NCI-H2196 (cell line): ENCODE measurements at regions not wholly inside any gene's neighbourhood (a gene's known extent, or its start where the extent isn't known, plus 50 kb on each side); places are given as distances from the start of the nearest gene placed in this dataset.
"Not testable (repeated sequence)": the region's sequence is repeated elsewhere in the genome, so short reads cannot be mapped to it uniquely, and the experiment has no call there.

Experiments
- DNase-seq: peaks from one replicate; lab custom pipeline; 2025; ENCODE audit not compliant: unreplicated experiment; lab: John Stamatoyannopoulos, UW

- DNase-seq = no peak
These were observed 295.5 kb upstream of the BOD1L1 start for GRCh38 chr4:13922873-13923645.

- DNase-seq = not testable (repeated sequence)
These were observed 297.4 kb upstream of the BOD1L1 start for GRCh38 chr4:13924900-13925299.

GRCh38 chr4:13928214-13928613, 300.7 kb upstream of the BOD1L1 start:
- no peak for DNase-seq

DNA sequence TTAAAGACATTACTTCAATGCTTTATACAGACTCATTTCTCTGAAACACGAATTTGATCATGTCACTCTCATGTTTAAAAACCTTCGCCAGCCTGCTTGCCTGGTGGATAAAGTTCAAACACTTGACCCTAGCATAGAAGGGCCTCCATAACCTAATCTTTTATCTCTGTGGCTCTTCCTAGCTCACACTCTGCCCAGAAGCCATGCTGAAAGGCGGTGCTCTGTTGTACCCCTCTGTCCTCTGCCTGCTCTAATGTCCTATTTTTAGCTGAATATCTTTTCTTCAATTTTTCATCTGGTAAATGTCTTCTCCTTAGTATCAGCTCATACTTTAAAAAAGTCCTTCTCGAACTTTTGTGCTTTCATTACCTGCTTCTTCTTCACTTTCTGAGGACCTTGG, 302.6 kb upstream of the BOD1L1 start:
- no peak for DNase-seq

DNA sequence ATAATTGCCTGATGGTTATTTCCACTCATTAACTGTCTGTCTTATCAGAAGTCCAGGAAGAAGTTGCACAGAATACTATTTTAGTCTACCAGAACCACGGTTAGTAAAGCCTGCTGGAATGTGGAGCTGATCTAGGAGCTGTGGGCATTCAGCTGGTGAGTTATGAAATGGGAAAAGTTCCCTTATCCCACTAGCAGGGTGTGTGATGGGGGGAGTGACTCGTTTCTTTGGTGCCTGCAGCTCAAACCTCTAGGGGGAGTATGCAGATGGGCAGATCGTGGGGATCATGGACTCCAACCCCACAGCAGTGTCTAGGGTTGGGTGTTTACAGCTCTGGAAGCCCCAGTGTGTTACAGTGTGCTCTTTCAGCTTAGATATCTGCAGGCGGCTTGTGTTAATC, 305.7 kb upstream of the BOD1L1 start:
- DNase-seq = no peak

DNA sequence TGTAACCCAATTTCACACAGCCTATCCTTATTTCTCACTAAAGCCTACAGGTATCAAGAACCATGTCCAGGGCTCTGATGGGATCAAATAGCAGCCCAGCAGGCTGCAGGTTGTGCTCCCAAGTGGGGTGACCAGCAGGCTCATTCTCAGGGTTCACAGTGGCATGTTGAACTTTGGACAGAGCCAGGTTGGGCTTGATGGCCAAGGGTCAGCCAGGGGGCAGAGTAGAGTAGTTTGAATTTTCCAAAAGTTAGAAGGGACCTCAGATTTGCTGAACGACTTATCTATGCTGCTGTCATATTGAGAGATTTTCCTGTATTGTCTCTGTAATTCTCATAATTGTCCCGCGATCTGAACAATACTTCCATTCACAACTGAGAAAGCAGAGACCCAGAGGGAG, 310.8 kb upstream of the BOD1L1 start:
- no peak for DNase-seq

DNA sequence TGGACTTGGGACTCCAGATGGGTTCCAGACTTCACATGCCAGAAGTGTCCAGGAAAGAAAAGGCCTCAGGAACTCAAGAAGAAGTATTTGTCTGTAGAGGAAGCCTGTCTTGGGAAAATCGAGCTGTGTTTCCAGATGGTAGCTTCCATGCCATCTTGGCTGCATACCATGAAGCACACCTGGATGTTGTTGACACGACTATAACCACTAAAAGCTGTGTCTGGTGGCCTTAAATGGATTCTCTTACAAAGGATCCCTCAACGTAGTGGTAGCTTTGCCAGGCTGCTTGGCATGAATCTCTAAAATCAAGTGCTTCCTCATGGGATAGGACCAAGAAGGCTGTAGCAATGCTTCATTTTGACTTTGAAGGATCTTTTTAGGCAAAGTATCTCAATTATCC, 313.4 kb upstream of the BOD1L1 start:
- no peak for DNase-seq

DNA sequence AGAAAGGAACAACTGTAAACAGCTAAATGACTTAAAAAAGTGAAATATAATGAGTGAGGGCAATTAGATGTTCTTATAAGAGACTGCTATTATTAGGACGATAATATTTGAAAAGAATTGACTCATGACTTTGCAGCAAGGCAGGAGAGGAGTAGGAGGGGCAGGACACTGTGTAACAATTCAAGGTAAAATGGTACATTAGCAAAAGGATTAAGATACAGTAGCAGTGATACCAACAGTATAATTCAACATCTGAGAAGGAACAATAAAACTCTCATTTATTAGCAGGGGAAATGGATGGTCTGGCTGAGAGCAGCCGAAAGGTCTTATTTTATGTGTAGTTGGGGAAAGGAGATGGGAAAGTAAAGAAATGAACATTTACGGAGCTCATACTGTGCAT, 315.5 kb upstream of the BOD1L1 start:
- no peak for DNase-seq

GRCh38 chr4:13944095-13944511, 316.6 kb upstream of the BOD1L1 start:
- DNase-seq = no peak

DNA sequence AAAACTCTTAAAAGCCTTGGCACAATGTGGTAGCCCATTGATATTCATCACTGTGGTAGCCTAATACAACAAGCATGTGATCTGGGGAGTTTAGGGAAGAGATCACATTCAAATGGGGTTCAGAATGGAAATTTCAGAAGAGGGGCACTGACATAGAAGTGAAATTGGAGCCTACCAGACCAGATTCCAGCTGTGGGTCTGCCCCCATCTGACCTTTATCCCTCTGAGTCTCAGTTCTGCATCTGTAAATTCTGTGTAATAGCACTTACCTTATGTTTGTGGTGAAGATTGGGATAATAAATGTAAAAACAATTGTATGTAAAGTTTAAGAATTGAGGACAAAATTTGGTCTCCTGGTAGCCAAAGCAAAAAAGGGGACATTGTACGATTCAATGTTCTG, 320.4 kb upstream of the BOD1L1 start:
- no peak for DNase-seq

DNA sequence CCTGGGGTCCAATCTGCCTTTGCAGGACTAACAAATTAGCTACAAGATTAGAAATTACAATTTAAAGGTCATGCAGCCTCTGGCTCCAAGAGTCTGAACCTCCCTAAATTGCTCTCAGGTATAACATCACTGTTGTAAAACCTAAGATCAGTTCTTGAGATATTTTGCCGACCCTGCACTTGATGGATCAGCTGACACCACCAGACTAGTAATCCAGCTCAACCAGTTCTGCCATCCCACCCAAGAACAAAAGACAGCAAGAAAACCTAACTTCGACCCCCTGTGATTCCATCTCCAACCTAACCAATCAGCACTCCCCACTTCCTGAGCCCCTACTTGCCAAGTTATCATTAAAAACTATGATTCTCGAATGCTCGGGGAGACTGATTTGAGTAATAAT, 323.0 kb upstream of the BOD1L1 start:
- no peak for DNase-seq

GRCh38 chr4:13953083-13953482, 325.6 kb upstream of the BOD1L1 start:
- DNase-seq = no peak

DNA sequence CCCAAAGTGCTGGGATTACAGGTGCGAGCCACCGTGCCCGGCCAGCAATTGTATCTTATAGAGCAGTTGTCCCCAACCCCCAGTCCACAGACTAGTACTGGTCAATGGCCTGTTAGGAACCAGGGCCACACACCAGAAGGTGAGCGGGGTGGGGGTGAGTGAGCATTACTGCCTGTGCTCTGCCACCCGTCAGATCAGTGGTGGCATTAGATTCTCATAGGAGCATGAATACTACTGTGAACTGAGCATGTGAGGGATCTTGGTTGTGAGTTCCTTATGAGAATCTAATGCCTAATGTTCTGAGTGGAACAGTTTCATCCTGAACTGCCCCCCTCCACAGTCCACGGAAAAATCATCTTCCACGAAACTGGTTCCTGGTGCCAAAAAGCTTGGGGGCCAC, 328.0 kb upstream of the BOD1L1 start:
- no peak for DNase-seq

GRCh38 chr4:13956947-13957346, 329.4 kb upstream of the BOD1L1 start:
- no peak for DNase-seq

- DNase-seq = no peak
These were observed 330.3 kb upstream of the BOD1L1 start for GRCh38 chr4:13957871-13958270.

- no peak for DNase-seq
These were observed 336.1 kb upstream of the BOD1L1 start for GRCh38 chr4:13963601-13964000.

- DNase-seq = no peak
These were observed 339.0 kb upstream of the BOD1L1 start for GRCh38 chr4:13966231-13967195.

GRCh38 chr4:13968723-13969122, 341.2 kb upstream of the BOD1L1 start:
- no peak for DNase-seq

- DNase-seq = no peak
These were observed 342.8 kb upstream of the BOD1L1 start for GRCh38 chr4:13970349-13970748.

DNA sequence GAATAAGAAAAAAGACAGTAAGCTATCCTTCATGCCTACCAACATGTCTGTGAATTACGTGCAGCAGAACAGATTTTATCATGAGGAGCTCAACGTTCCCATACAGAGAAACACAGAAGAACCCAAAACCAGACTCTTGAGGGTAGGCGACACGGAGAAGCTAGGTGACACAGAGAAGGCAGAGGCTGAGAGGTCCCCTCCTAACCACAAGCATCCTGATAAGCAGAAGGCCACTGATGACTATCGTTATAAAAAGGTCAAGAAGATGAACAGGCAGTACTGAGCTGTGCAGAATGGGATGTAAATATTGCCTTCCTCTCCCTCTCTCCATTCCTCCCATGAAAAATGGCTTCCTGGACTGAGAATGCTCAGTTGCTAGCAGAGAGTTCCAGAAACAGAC, 350.2 kb upstream of the BOD1L1 start:
- DNase-seq = no peak

DNA sequence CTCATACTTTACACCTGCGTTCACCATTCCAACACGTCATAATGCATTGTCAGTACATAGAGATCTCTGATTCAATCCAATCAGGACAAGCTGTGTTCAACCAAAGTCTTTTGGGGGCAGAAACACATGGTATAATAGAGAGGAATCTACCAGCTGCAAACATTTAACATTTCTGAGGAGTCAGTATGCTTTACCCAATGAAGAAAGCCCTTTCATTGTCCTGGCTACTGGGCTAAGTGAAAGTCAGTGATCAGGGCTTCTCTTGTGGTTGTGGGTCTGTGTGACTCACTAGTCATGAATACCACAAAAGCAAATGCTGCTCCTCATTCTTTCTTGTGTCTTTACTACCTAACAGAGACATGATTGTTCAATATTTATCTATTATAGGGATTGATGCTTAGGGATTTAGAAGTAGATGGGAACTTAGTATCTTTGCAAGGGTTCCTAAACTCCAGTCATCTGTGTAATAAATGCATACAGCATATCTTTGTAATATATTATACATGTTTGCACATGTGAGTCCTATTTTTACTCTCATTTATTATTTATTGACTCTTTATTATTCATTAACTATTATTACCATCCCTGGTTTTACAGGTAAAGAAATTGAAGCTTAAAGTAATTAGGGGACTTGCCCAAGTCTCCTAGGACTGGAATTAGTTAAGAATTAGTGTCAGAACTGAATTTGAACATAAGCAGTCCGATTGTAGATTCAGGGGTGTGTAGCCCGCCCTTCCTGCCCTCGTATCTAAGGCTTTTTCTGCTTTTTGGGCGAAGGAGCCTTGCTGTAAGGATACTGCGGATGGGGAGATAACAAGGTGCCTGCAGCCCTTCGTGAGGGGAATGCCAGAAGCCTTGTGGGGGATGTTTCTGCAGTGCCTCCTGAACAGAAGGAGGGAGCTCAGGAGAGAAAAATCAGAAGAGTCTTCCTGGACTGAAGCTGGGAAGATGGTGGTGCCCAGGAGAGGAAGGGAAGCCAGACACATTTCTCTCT, 353.1 kb upstream of the BOD1L1 start:
- DNase-seq = no peak
